ENCODE measurements at regions not wholly inside any gene's neighbourhood (a gene's known extent, or its start where the extent isn't known, plus 50 kb on each side); places are given as distances from the start of the nearest gene placed in this dataset.

GRCh38 chr3:66922058-66922457 is 76.0 kb upstream of the KBTBD8 start:
- ChIA-PET CTCF (no interaction called here), POLR2A (no interaction called here)
- TF ChIP-seq NFRKB (IDR thresholded peaks at IDR 0.05) (no peak), PKNOX1 (IDR thresholded peaks at IDR 0.05) (no peak), ELF4 (IDR thresholded peaks at IDR 0.05) (no peak), LEF1 (IDR thresholded peaks at IDR 0.05; ENCODE audit: borderline replicate concordance) (no peak)
- DNase-seq (ENCODE audit: extremely low spot score): no peak

- POLR2A ChIA-PET: no interaction called here
- CTCF ChIA-PET: no interaction called here
- DNase-seq (ENCODE audit: extremely low spot score): no peak
- TF ChIP-seq FOXK2 (IDR thresholded peaks at IDR 0.05) (no peak), PKNOX1 (IDR thresholded peaks at IDR 0.05) (no peak), ZNF384 (IDR thresholded peaks at IDR 0.05) (no peak), L3MBTL2 (conservative IDR thresholded peaks at IDR 0.05) (no peak), CTBP1 (IDR thresholded peaks at IDR 0.05; ENCODE audit: borderline replicate concordance) (no peak), ARNT (IDR thresholded peaks at IDR 0.05) (no peak), TARDBP (IDR thresholded peaks at IDR 0.05) (no peak)
These were observed 74.1 kb upstream of the KBTBD8 start for GRCh38 chr3:66923969-66924368.

GRCh38 chr3:66928252-66928651 is 69.9 kb upstream of the KBTBD8 start:
- DNase-seq (ENCODE audit: extremely low spot score): no peak
- POLR2A ChIA-PET: no interaction called here
- no peak for TF ChIP-seq PKNOX1 (IDR thresholded peaks at IDR 0.05)
- TF ChIP-seq HDGF (IDR thresholded peaks at IDR 0.05; ENCODE audit: borderline replicate concordance): no peak
- no peak for TF ChIP-seq CTBP1 (IDR thresholded peaks at IDR 0.05; ENCODE audit: borderline replicate concordance)
- TF ChIP-seq NFRKB (IDR thresholded peaks at IDR 0.05): no peak
- TF ChIP-seq TARDBP (IDR thresholded peaks at IDR 0.05): no peak
- no peak for TF ChIP-seq LEF1 (IDR thresholded peaks at IDR 0.05; ENCODE audit: borderline replicate concordance)
- no peak for TF ChIP-seq ARNT (IDR thresholded peaks at IDR 0.05)
- no peak for TF ChIP-seq FOXM1 (IDR thresholded peaks at IDR 0.05; ENCODE audit: borderline replicate concordance)
- TF ChIP-seq BHLHE40 (IDR thresholded peaks at IDR 0.05; ENCODE audit: borderline replicate concordance): no peak
- no peak for TF ChIP-seq L3MBTL2 (conservative IDR thresholded peaks at IDR 0.05)
- no peak for TF ChIP-seq ZNF384 (IDR thresholded peaks at IDR 0.05)
- no peak for TF ChIP-seq SP1 (IDR thresholded peaks at IDR 0.05)
- TF ChIP-seq ELF4 (IDR thresholded peaks at IDR 0.05): no peak
- TF ChIP-seq FOXA1 (IDR thresholded peaks at IDR 0.05): no peak
- TF ChIP-seq SUZ12 (IDR thresholded peaks at IDR 0.05): no peak
- CTCF ChIA-PET: no interaction called here

DNA sequence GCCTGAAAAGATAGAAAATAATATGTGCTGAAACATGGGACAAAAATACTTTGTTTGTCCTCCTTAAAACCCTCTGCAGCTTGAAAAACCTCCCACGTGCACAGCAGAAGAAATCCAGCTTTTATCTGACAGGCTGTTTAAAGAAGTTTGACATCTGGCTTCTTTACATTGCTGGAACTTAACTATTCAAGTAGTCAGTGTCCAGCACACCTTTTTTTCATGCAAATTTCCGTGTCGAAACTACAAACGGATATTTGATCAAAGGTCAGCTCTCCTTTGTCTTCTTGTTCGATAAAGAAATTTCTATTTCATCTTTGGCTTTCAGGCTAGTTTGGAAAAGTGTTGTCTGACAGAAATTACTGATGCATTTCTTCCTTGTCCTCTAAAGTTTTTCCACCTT is 66.8 kb upstream of the KBTBD8 start:
- POLR2A ChIA-PET: no interaction called here
- CTCF ChIA-PET: interaction anchor here (1.1 kb wide), 1 partner anchor 16 kb away, joined by 3 read pairs; no protein-coding TSS in a partner anchor
- TF ChIP-seq FOXM1 (IDR thresholded peaks at IDR 0.05; ENCODE audit: borderline replicate concordance) (no peak), ZNF384 (IDR thresholded peaks at IDR 0.05) (no peak), PKNOX1 (IDR thresholded peaks at IDR 0.05) (no peak), NFRKB (IDR thresholded peaks at IDR 0.05) (no peak), ARNT (IDR thresholded peaks at IDR 0.05) (no peak), HDGF (IDR thresholded peaks at IDR 0.05; ENCODE audit: borderline replicate concordance) (no peak)
- no peak for DNase-seq (ENCODE audit: extremely low spot score)

- TF ChIP-seq HDGF (IDR thresholded peaks at IDR 0.05; ENCODE audit: borderline replicate concordance) (no peak), PKNOX1 (IDR thresholded peaks at IDR 0.05) (no peak), ZNF384 (IDR thresholded peaks at IDR 0.05) (no peak), NFRKB (IDR thresholded peaks at IDR 0.05) (no peak), CTBP1 (IDR thresholded peaks at IDR 0.05; ENCODE audit: borderline replicate concordance) (no peak), SUZ12 (IDR thresholded peaks at IDR 0.05) (no peak), LEF1 (IDR thresholded peaks at IDR 0.05; ENCODE audit: borderline replicate concordance) (no peak), ELF4 (IDR thresholded peaks at IDR 0.05) (no peak), FOXA1 (IDR thresholded peaks at IDR 0.05) (no peak), ARNT (IDR thresholded peaks at IDR 0.05) (no peak)
- ChIA-PET POLR2A (no interaction called here), CTCF (interaction anchor here (1.1 kb wide), 1 partner anchor 15 kb away, joined by 3 read pairs; no protein-coding TSS in a partner anchor)
- no peak for DNase-seq (ENCODE audit: extremely low spot score)
These were observed 66.4 kb upstream of the KBTBD8 start for GRCh38 chr3:66931699-66932098.

- DNase-seq (ENCODE audit: extremely low spot score): no peak
- POLR2A ChIA-PET: no interaction called here
- CTCF ChIA-PET: interaction anchor here (0.5 kb wide), 1 partner anchor 51 kb away, joined by 6 read pairs; no protein-coding TSS in a partner anchor
- TF ChIP-seq SP1 (IDR thresholded peaks at IDR 0.05): no peak
- no peak for TF ChIP-seq LEF1 (IDR thresholded peaks at IDR 0.05; ENCODE audit: borderline replicate concordance)
- no peak for TF ChIP-seq SUZ12 (IDR thresholded peaks at IDR 0.05)
- no peak for TF ChIP-seq L3MBTL2 (conservative IDR thresholded peaks at IDR 0.05)
- no peak for TF ChIP-seq ELF4 (IDR thresholded peaks at IDR 0.05)
- TF ChIP-seq ZNF384 (IDR thresholded peaks at IDR 0.05): no peak
- TF ChIP-seq FOXK2 (IDR thresholded peaks at IDR 0.05): no peak
- no peak for TF ChIP-seq CTBP1 (IDR thresholded peaks at IDR 0.05; ENCODE audit: borderline replicate concordance)
- TF ChIP-seq NFRKB (IDR thresholded peaks at IDR 0.05): no peak
- no peak for TF ChIP-seq ARNT (IDR thresholded peaks at IDR 0.05)
- TF ChIP-seq HDGF (IDR thresholded peaks at IDR 0.05; ENCODE audit: borderline replicate concordance): no peak
- no peak for TF ChIP-seq FOXM1 (IDR thresholded peaks at IDR 0.05; ENCODE audit: borderline replicate concordance)
- no peak for TF ChIP-seq PKNOX1 (IDR thresholded peaks at IDR 0.05)
- no peak for TF ChIP-seq BHLHE40 (IDR thresholded peaks at IDR 0.05; ENCODE audit: borderline replicate concordance)
- TF ChIP-seq TARDBP (IDR thresholded peaks at IDR 0.05): no peak
These were observed 64.9 kb upstream of the KBTBD8 start for GRCh38 chr3:66933233-66933632.
